Hematopoietic multipotent progenitor cell treated with erythropoietin and hydrocortisone succinate and interleukin-3 and kit ligand, for 6 days (in vitro differentiated cells): ENCODE measurements at regions not wholly inside any gene's neighbourhood (a gene's known extent, or its start where the extent isn't known, plus 50 kb on each side); places are given as distances from the start of the nearest gene placed in this dataset.

Experiments
- DNase-seq: peaks from one replicate; pipeline ENCODE4 v3.0.0-alpha.2; 2015

GRCh38 chr10:16381083-16381482, 55.7 kb upstream of the PTER start:
- DNase-seq: no peak

- no peak for DNase-seq
Observed at GRCh38 chr10:16384021-16384420, 52.8 kb upstream of the PTER start.

GRCh38 chr10:16386855-16387254, 50.0 kb upstream of the PTER start:
- no peak for DNase-seq
